Glutamatergic neuron (in vitro differentiated cells): ENCODE measurements at regions not wholly inside any gene's neighbourhood (a gene's known extent, or its start where the extent isn't known, plus 50 kb on each side); places are given as distances from the start of the nearest gene placed in this dataset.

Experiments used
- DNase-seq: peaks from one replicate; pipeline ENCODE4 v3.0.0; 2022
- H3K27ac Mint-ChIP-seq: one replicate; pipeline ENCODE4 v1.8.0; 2020; ENCODE audit warnings: mild to moderate bottlenecking, mixed read lengths, inconsistent platforms; ENCODE audit not compliant: unreplicated experiment
- H3K27me3 Mint-ChIP-seq: one replicate; pipeline ENCODE4 v1.8.0; 2020; ENCODE audit warnings: mild to moderate bottlenecking, moderate library complexity, mixed read lengths, inconsistent platforms; ENCODE audit not compliant: unreplicated experiment
- H3K36me3 Mint-ChIP-seq: one replicate; pipeline ENCODE4 v1.8.0; 2020; ENCODE audit warnings: mild to moderate bottlenecking, mixed read lengths, inconsistent platforms; ENCODE audit not compliant: unreplicated experiment
- H3K4me1 Mint-ChIP-seq: one replicate; pipeline ENCODE4 v1.8.0; 2020; ENCODE audit warnings: mild to moderate bottlenecking, low read depth, mixed read lengths, inconsistent platforms; ENCODE audit not compliant: unreplicated experiment
- H3K4me3 Mint-ChIP-seq: one replicate; pipeline ENCODE4 v1.8.0; 2020; ENCODE audit warnings: mild to moderate bottlenecking, mixed read lengths, inconsistent platforms; ENCODE audit not compliant: unreplicated experiment
- H3K9me3 Mint-ChIP-seq: one replicate; pipeline ENCODE4 v1.8.0; 2020; ENCODE audit warnings: mild to moderate bottlenecking, moderate library complexity, mixed read lengths, inconsistent platforms; ENCODE audit not compliant: unreplicated experiment
- TF ChIP-seq, protein P1 (sequence below): fragments of 200-600 bp; sonication (generic); IDR thresholded peaks from one replicate; pipeline ENCODE4 v1.5.0; 2021; ENCODE audit not compliant: partially characterized antibody, unreplicated experiment

DNA sequence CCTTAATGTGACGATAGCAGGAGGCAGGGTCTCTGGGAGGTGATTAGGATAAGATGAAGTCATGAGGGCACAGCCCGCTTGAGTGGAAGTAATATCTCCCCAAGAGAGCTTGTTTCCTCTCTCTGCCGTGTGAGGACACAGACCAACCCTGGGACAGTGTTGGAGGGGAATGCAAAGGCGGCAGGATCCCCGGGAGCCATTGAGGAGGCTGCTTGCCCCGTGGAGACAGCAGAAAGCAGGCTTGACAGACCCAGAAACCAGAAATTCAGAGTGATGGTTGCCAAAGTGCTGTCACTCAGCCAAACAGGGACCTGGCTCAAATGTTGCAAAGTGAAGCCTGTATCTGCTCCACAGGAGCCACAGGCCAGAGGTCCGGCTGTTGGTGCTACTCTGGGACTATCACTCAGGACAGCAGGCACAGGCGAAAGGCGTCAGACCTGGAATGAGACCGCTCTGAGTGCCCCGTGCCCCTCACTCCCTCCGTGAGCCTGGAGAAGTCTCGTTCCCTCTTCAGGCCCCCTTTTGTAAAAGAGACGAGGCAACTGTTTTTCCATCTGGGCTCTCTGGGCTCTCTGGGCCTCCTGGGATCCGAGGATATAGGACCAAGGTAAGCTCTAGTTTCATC is 96.6 kb upstream of the VANGL1 start:
- TF ChIP-seq, protein P1, sequence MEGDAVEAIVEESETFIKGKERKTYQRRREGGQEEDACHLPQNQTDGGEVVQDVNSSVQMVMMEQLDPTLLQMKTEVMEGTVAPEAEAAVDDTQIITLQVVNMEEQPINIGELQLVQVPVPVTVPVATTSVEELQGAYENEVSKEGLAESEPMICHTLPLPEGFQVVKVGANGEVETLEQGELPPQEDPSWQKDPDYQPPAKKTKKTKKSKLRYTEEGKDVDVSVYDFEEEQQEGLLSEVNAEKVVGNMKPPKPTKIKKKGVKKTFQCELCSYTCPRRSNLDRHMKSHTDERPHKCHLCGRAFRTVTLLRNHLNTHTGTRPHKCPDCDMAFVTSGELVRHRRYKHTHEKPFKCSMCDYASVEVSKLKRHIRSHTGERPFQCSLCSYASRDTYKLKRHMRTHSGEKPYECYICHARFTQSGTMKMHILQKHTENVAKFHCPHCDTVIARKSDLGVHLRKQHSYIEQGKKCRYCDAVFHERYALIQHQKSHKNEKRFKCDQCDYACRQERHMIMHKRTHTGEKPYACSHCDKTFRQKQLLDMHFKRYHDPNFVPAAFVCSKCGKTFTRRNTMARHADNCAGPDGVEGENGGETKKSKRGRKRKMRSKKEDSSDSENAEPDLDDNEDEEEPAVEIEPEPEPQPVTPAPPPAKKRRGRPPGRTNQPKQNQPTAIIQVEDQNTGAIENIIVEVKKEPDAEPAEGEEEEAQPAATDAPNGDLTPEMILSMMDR = no peak
- DNase-seq = no peak
- Mint-ChIP-seq H3K27me3 (peaks cover 1% of the 10 kb centered on the region), H3K4me1 (peaks cover 4% of the 10 kb centered on the region), H3K36me3 (no peaks in the 10 kb centered on the region), H3K27ac (no peak overlapping the region), H3K4me3 (no peak overlapping the region), H3K9me3 (no peaks in the 10 kb centered on the region)

DNA sequence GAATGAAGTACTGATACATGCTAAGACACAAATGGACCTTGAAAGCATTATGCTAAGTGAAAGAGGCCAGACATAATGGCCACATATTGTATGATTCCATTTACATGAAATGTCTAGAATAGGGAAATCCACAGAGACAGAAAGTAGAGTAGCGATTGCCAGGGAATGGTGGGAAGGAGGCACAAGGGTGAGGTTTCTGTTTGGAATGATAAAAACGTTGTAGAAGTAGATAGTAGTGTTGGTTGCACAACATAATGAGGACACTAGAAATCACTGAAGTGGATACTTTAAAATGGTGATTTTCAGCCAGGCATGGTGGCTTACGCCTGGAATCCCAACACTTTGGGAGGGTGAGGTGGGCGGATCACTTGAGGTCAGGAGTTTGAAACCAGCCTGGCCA is 97.6 kb upstream of the VANGL1 start:
- TF ChIP-seq, protein P1 = no peak
- DNase-seq = no peak
- Mint-ChIP-seq H3K27me3 (peaks cover 4% of the 10 kb centered on the region), H3K4me1 (peaks cover 4% of the 10 kb centered on the region), H3K36me3 (no peaks in the 10 kb centered on the region), H3K27ac (no peak overlapping the region), H3K9me3 (no peaks in the 10 kb centered on the region), H3K4me3 (no peak overlapping the region)

DNA sequence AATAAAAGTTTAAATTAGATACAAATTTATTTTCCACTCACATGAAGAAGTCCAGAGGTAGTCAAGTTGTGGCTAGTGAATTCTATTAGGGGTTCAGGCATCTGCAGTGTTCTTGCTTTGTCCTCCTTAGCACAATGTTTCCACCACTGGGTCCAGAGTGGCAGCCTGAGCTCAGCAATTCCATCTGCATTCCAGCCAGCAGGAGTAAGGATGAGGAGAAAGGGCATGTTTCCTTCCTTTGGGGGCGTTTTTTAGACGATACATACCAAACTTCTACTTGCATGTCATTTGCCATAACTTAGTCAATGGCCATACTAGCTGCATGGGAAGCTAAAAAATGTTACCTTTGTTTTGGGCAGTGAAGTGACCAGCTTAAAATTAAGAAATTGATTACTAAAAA is 98.5 kb upstream of the VANGL1 start:
- DNase-seq = no peak
- TF ChIP-seq, protein P1 = no peak
- no peak overlapping the region for H3K4me3 Mint-ChIP-seq
- H3K4me1 Mint-ChIP-seq = peaks cover 4% of the 10 kb centered on the region
- no peaks in the 10 kb centered on the region for H3K36me3 Mint-ChIP-seq
- no peaks in the 10 kb centered on the region for H3K9me3 Mint-ChIP-seq
- H3K27me3 Mint-ChIP-seq = peaks cover 4% of the 10 kb centered on the region
- H3K27ac Mint-ChIP-seq = no peak overlapping the region

DNA sequence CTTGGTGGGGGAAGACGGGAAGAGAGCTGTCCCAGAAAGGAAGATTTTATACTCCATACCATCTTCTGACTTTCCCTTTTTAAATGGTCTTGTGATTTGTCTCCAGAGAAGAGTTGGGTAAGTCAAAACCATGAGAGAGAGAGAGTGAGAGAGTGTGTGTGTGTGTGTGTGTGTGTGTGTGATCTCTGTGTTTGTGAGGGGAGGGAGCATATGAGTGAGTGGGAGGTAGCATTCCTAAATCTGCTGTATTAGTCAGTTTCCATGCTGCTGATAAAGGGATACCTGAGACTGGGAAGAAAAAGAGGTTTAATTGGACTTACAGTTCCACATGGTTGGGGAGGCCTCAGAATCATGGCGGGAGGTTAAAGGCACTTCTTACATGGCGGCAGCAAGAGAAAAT is 102.0 kb upstream of the VANGL1 start:
- no peak for DNase-seq
- no peak overlapping the region for H3K4me3 Mint-ChIP-seq
- TF ChIP-seq, protein P1 = no peak
- no peak overlapping the region for H3K27ac Mint-ChIP-seq
- peaks cover 4% of the 10 kb centered on the region for H3K27me3 Mint-ChIP-seq
- H3K36me3 Mint-ChIP-seq = no peaks in the 10 kb centered on the region
- H3K9me3 Mint-ChIP-seq = no peaks in the 10 kb centered on the region
- H3K4me1 Mint-ChIP-seq = no peaks in the 10 kb centered on the region

DNA sequence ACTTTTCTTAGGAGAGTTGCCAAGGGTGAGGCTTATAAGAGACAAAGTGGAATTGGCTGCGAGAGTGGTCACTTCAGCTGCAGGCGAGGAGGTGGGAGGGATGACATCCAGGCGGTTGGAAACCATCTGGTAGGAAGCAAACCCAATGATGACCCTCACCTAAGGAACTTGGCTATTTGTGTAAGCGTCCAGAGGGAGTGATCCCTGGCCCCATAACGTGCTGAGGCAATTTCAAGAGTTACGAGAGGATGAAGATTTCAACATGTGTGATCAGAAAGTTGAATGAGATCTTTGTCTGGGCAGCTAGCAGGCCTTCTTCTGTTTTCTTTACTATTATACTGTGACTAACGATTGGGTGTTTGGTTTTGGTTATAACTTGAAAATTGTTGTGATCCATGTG is 102.7 kb upstream of the VANGL1 start:
- H3K4me1 Mint-ChIP-seq = no peaks in the 10 kb centered on the region
- H3K27ac Mint-ChIP-seq = no peak overlapping the region
- H3K4me3 Mint-ChIP-seq = no peak overlapping the region
- TF ChIP-seq, protein P1 = no peak
- peaks cover 4% of the 10 kb centered on the region for H3K27me3 Mint-ChIP-seq
- no peaks in the 10 kb centered on the region for H3K9me3 Mint-ChIP-seq
- no peak for DNase-seq
- no peaks in the 10 kb centered on the region for H3K36me3 Mint-ChIP-seq
